GM23338 (cell line): ENCODE measurements at regions not wholly inside any gene's neighbourhood (a gene's known extent, or its start where the extent isn't known, plus 50 kb on each side); places are given as distances from the start of the nearest gene placed in this dataset.

ENCODE experiments used
- ATAC-seq: fragments of 200-7000 bp; cut with Tn5 transposase; 3 replicates; pipeline ENCODE4 v1.9.1; 2020
- DNase-seq: peaks from one replicate; pipeline ENCODE4 v3.0.0-alpha.2; 2015; ENCODE audit warnings: low spot score
- H2AFZ ChIP-seq: fragments of 200-600 bp; sonication (generic); 2 replicates; pipeline ENCODE4 v1.8.0; 2016; ENCODE audit warnings: antibody characterized with exemption, mild to moderate bottlenecking, moderate library complexity
- H3F3A ChIP-seq: fragments of 200-600 bp; sonication (generic); replicated peaks from 2 replicates; pipeline ENCODE4 v1.8.0; 2017; ENCODE audit warnings: antibody characterized with exemption, mixed run types, low read depth
- H3K27ac ChIP-seq: fragments of 200-600 bp; sonication (generic); 2 replicates; pipeline ENCODE4 v1.6.1; 2016; ENCODE audit warnings: low read depth
- H3K27me3 ChIP-seq: fragments of 200-600 bp; sonication (generic); 2 replicates; pipeline ENCODE4 v1.8.0; 2016; ENCODE audit warnings: mild to moderate bottlenecking, mixed run types, moderate library complexity; ENCODE audit not compliant: insufficient read depth
- H3K36me3 ChIP-seq: fragments of 200-600 bp; sonication (generic); 2 replicates; pipeline ENCODE4 v1.8.0; 2016; ENCODE audit warnings: mild to moderate bottlenecking; ENCODE audit not compliant: insufficient read depth
- H3K4me1 ChIP-seq: fragments of 200-600 bp; sonication (generic); 2 replicates; pipeline ENCODE4 v1.8.0; 2016; ENCODE audit warnings: mild to moderate bottlenecking, moderate library complexity; ENCODE audit not compliant: insufficient read depth
- H3K4me2 ChIP-seq: fragments of 200-600 bp; sonication (generic); 2 replicates; pipeline ENCODE4 v1.7.1; 2017; ENCODE audit warnings: mixed run types
- H3K4me3 ChIP-seq: fragments of 200-600 bp; sonication (generic); 2 replicates; pipeline ENCODE4 v1.6.1; 2016; ENCODE audit warnings: mixed run types
- H3K79me2 ChIP-seq: fragments of 200-600 bp; sonication (generic); replicated peaks from 2 replicates; pipeline ENCODE4 v1.8.0; 2017; ENCODE audit warnings: mild to moderate bottlenecking; ENCODE audit not compliant: insufficient read depth
- H3K9me2 ChIP-seq: fragments of 200-600 bp; sonication (generic); 2 replicates; pipeline ENCODE4 v1.8.0; 2017; ENCODE audit not compliant: insufficient read depth
- H4K20me1 ChIP-seq: fragments of 200-600 bp; sonication (generic); replicated peaks from 2 replicates; pipeline ENCODE4 v1.8.0; 2017; ENCODE audit warnings: mild to moderate bottlenecking; ENCODE audit not compliant: insufficient read depth
- H3K27ac Mint-ChIP-seq: 2 replicates; pipeline ENCODE4 v1.8.0; 2020; ENCODE audit warnings: inconsistent platforms, mild to moderate bottlenecking, moderate library complexity, mixed read lengths
- H3K27me3 Mint-ChIP-seq: 3 replicates; pipeline ENCODE4 v1.8.0; 2022; ENCODE audit warnings: low read depth, mild to moderate bottlenecking, moderate library complexity, mixed read lengths, inconsistent platforms; ENCODE audit not compliant: insufficient read depth, poor library complexity
- H3K36me3 Mint-ChIP-seq: 3 replicates; pipeline ENCODE4 v1.8.0; 2021; ENCODE audit warnings: low read depth, mild to moderate bottlenecking, inconsistent platforms, moderate library complexity, mixed read lengths
- H3K4me1 Mint-ChIP-seq: 3 replicates; pipeline ENCODE4 v1.8.0; 2020; ENCODE audit warnings: mild to moderate bottlenecking, inconsistent platforms, mixed read lengths
- H3K4me3 Mint-ChIP-seq: 3 replicates; pipeline ENCODE4 v1.8.0; 2021; ENCODE audit warnings: moderate library complexity, mild to moderate bottlenecking, inconsistent platforms, mixed read lengths
- H3K9me3 Mint-ChIP-seq: 3 replicates; pipeline ENCODE4 v1.8.0; 2020; ENCODE audit warnings: moderate library complexity, mild to moderate bottlenecking, inconsistent platforms, mixed read lengths
- CREB1 ChIP-seq: fragments of 250-450 bp; sonication (Bioruptor Pico); IDR thresholded peaks from 2 replicates; pipeline ENCODE4 v1.5.0; 2020; ENCODE audit warnings: low read depth, mild to moderate bottlenecking, moderate library complexity
- EZH2 ChIP-seq: fragments of 200-600 bp; sonication (generic); IDR thresholded peaks from one replicate; pipeline ENCODE4 v1.8.0; 2017; ENCODE audit warnings: antibody characterized with exemption, mild to moderate bottlenecking, low read depth; ENCODE audit not compliant: unreplicated experiment
- EZH2phosphoT487 ChIP-seq: fragments of 200-600 bp; sonication (generic); IDR thresholded peaks from one replicate; pipeline ENCODE4 v1.8.1; 2018; ENCODE audit warnings: antibody characterized with exemption; ENCODE audit not compliant: unreplicated experiment
- JUNB ChIP-seq: IDR thresholded peaks from one replicate; pipeline ENCODE4 v1.6.1; 2016; ENCODE audit warnings: antibody characterized with exemption; ENCODE audit not compliant: unreplicated experiment
- NANOG ChIP-seq: IDR thresholded peaks from 2 replicates; pipeline ENCODE4 v1.6.1; 2016; ENCODE audit warnings: antibody characterized with exemption, borderline replicate concordance
- POLR2AphosphoS5 ChIP-seq: IDR thresholded peaks from 2 replicates; pipeline ENCODE4 v1.6.1; 2016; ENCODE audit warnings: antibody characterized with exemption, low read depth
- STAT1 ChIP-seq: IDR thresholded peaks from one replicate; pipeline ENCODE4 v1.6.1; 2016; ENCODE audit warnings: antibody characterized with exemption; ENCODE audit not compliant: unreplicated experiment
- ZNF114 ChIP-seq: fragments of 250-450 bp; sonication (Bioruptor Pico); IDR thresholded peaks from 2 replicates; pipeline ENCODE4 v1.5.0; 2020; ENCODE audit warnings: mild to moderate bottlenecking, moderate library complexity
- ZNF331 ChIP-seq: fragments of 250-450 bp; sonication (Bioruptor Pico); IDR thresholded peaks from 2 replicates; pipeline ENCODE4 v1.5.0; 2020; ENCODE audit warnings: low read depth, mild to moderate bottlenecking, moderate library complexity
- TF ChIP-seq, protein P1 (sequence below): fragments of 250-450 bp; sonication (Bioruptor Pico); IDR thresholded peaks from 2 replicates; pipeline ENCODE4 v1.5.0; 2020; ENCODE audit warnings: mild to moderate bottlenecking, moderate library complexity
- TF ChIP-seq, protein P2 (sequence below): IDR thresholded peaks from 2 replicates; pipeline ENCODE4 v1.6.1; 2016; ENCODE audit warnings: antibody characterized with exemption
- TF ChIP-seq, protein P3 (sequence below): IDR thresholded peaks from one replicate; pipeline ENCODE4 v1.6.1; 2018; ENCODE audit warnings: antibody characterized with exemption; ENCODE audit not compliant: unreplicated experiment
- TF ChIP-seq, protein P4 (sequence below), 2 experiments: fragments of 200-600 bp in 1 of 2; sonication (generic) in 1 of 2; conservative IDR thresholded peaks; 2 replicates each; pipeline versions ENCODE4 v1.5.1 to v1.6.1; 2016 to 2017; ENCODE audit warnings: antibody characterized with exemption in 2 of 2, low read depth in 2 of 2, mild to moderate bottlenecking in 2 of 2, moderate library complexity in 1 of 2

DNA sequence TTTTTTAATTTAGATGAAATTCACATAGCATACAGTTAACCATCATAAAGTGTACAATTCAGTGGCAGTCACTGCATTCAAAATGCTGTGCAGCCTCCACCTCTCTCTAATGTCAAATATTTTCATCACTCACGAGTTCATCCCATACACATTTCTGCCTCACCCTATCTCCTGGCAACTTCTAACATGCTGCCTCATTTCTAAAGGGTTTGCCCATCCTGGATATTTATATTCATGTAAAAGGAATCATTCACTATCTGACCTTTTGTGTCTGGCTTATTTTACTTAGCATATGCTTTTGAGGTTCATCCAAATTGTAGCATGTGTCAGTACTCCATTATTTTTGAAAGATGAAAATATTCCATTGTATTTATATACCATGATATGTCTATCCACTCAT, 286.9 kb upstream of the VSTM2A start:
- Histone ChIP-seq H3K4me2 (no peak overlapping the region), H3K4me3 (no peak overlapping the region), H3K9me2 (no peaks in the 10 kb centered on the region), H2AFZ (no peak overlapping the region), H3K36me3 (no peaks in the 10 kb centered on the region), H3K27ac (no peak overlapping the region), H3F3A (no peaks in the 10 kb centered on the region), H3K79me2 (no peaks in the 10 kb centered on the region), H3K4me1 (no peaks in the 10 kb centered on the region), H3K27me3 (no peaks in the 10 kb centered on the region), H4K20me1 (no peaks in the 10 kb centered on the region)
- no peaks in the 10 kb centered on the region for H3K4me1 Mint-ChIP-seq
- no peak overlapping the region for H3K4me3 Mint-ChIP-seq
- H3K9me3 Mint-ChIP-seq, result no peaks in the 10 kb centered on the region
- TF ChIP-seq, protein P1, sequence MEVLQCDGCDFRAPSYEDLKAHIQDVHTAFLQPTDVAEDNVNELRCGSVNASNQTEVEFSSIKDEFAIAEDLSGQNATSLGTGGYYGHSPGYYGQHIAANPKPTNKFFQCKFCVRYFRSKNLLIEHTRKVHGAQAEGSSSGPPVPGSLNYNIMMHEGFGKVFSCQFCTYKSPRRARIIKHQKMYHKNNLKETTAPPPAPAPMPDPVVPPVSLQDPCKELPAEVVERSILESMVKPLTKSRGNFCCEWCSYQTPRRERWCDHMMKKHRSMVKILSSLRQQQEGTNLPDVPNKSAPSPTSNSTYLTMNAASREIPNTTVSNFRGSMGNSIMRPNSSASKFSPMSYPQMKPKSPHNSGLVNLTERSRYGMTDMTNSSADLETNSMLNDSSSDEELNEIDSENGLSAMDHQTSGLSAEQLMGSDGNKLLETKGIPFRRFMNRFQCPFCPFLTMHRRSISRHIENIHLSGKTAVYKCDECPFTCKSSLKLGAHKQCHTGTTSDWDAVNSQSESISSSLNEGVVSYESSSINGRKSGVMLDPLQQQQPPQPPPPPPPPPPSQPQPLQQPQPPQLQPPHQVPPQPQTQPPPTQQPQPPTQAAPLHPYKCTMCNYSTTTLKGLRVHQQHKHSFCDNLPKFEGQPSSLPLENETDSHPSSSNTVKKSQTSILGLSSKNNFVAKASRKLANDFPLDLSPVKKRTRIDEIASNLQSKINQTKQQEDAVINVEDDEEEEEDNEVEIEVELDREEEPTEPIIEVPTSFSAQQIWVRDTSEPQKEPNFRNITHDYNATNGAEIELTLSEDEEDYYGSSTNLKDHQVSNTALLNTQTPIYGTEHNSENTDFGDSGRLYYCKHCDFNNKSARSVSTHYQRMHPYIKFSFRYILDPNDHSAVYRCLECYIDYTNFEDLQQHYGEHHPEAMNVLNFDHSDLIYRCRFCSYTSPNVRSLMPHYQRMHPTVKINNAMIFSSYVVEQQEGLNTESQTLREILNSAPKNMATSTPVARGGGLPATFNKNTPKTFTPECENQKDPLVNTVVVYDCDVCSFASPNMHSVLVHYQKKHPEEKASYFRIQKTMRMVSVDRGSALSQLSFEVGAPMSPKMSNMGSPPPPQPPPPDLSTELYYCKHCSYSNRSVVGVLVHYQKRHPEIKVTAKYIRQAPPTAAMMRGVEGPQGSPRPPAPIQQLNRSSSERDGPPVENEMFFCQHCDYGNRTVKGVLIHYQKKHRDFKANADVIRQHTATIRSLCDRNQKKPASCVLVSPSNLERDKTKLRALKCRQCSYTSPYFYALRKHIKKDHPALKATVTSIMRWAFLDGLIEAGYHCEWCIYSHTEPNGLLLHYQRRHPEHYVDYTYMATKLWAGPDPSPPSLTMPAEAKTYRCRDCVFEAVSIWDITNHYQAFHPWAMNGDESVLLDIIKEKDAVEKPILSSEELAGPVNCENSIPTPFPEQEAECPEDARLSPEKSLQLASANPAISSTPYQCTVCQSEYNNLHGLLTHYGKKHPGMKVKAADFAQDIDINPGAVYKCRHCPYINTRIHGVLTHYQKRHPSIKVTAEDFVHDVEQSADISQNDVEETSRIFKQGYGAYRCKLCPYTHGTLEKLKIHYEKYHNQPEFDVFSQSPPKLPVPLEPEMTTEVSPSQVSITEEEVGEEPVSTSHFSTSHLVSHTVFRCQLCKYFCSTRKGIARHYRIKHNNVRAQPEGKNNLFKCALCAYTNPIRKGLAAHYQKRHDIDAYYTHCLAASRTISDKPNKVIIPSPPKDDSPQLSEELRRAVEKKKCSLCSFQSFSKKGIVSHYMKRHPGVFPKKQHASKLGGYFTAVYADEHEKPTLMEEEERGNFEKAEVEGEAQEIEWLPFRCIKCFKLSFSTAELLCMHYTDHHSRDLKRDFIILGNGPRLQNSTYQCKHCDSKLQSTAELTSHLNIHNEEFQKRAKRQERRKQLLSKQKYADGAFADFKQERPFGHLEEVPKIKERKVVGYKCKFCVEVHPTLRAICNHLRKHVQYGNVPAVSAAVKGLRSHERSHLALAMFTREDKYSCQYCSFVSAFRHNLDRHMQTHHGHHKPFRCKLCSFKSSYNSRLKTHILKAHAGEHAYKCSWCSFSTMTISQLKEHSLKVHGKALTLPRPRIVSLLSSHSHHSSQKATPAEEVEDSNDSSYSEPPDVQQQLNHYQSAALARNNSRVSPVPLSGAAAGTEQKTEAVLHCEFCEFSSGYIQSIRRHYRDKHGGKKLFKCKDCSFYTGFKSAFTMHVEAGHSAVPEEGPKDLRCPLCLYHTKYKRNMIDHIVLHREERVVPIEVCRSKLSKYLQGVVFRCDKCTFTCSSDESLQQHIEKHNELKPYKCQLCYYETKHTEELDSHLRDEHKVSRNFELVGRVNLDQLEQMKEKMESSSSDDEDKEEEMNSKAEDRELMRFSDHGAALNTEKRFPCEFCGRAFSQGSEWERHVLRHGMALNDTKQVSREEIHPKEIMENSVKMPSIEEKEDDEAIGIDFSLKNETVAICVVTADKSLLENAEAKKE (CRISPR knock-in tag), result no peak
- no peak for TF ChIP-seq ZNF114
- TF ChIP-seq STAT1, result no peak
- TF ChIP-seq CREB1 (CRISPR knock-in tag), result no peak
- no peak for TF ChIP-seq EZH2
- TF ChIP-seq, protein P2, sequence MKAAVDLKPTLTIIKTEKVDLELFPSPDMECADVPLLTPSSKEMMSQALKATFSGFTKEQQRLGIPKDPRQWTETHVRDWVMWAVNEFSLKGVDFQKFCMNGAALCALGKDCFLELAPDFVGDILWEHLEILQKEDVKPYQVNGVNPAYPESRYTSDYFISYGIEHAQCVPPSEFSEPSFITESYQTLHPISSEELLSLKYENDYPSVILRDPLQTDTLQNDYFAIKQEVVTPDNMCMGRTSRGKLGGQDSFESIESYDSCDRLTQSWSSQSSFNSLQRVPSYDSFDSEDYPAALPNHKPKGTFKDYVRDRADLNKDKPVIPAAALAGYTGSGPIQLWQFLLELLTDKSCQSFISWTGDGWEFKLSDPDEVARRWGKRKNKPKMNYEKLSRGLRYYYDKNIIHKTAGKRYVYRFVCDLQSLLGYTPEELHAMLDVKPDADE, result no peak
- TF ChIP-seq, protein P3, sequence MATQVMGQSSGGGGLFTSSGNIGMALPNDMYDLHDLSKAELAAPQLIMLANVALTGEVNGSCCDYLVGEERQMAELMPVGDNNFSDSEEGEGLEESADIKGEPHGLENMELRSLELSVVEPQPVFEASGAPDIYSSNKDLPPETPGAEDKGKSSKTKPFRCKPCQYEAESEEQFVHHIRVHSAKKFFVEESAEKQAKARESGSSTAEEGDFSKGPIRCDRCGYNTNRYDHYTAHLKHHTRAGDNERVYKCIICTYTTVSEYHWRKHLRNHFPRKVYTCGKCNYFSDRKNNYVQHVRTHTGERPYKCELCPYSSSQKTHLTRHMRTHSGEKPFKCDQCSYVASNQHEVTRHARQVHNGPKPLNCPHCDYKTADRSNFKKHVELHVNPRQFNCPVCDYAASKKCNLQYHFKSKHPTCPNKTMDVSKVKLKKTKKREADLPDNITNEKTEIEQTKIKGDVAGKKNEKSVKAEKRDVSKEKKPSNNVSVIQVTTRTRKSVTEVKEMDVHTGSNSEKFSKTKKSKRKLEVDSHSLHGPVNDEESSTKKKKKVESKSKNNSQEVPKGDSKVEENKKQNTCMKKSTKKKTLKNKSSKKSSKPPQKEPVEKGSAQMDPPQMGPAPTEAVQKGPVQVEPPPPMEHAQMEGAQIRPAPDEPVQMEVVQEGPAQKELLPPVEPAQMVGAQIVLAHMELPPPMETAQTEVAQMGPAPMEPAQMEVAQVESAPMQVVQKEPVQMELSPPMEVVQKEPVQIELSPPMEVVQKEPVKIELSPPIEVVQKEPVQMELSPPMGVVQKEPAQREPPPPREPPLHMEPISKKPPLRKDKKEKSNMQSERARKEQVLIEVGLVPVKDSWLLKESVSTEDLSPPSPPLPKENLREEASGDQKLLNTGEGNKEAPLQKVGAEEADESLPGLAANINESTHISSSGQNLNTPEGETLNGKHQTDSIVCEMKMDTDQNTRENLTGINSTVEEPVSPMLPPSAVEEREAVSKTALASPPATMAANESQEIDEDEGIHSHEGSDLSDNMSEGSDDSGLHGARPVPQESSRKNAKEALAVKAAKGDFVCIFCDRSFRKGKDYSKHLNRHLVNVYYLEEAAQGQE, result no peak
- no peak for TF ChIP-seq JUNB
- TF ChIP-seq, protein P4, sequence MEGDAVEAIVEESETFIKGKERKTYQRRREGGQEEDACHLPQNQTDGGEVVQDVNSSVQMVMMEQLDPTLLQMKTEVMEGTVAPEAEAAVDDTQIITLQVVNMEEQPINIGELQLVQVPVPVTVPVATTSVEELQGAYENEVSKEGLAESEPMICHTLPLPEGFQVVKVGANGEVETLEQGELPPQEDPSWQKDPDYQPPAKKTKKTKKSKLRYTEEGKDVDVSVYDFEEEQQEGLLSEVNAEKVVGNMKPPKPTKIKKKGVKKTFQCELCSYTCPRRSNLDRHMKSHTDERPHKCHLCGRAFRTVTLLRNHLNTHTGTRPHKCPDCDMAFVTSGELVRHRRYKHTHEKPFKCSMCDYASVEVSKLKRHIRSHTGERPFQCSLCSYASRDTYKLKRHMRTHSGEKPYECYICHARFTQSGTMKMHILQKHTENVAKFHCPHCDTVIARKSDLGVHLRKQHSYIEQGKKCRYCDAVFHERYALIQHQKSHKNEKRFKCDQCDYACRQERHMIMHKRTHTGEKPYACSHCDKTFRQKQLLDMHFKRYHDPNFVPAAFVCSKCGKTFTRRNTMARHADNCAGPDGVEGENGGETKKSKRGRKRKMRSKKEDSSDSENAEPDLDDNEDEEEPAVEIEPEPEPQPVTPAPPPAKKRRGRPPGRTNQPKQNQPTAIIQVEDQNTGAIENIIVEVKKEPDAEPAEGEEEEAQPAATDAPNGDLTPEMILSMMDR (conservative IDR thresholded peaks at IDR 0.05; ENCODE audit: low read depth in 2 of 2), result no peak
- no peak for TF ChIP-seq NANOG
- no peak for TF ChIP-seq POLR2AphosphoS5
- no peak for TF ChIP-seq EZH2phosphoT487
- TF ChIP-seq ZNF331 (CRISPR knock-in tag), result no peak
- peaks cover 2% of the 10 kb centered on the region for H3K27me3 Mint-ChIP-seq
- no peaks in the 10 kb centered on the region for H3K36me3 Mint-ChIP-seq
- ATAC-seq (no peak), DNase-seq (no peak)
- H3K27ac Mint-ChIP-seq, result no peak overlapping the region
